GM12878 (cell line): ENCODE measurements at regions not wholly inside any gene's neighbourhood (a gene's known extent, or its start where the extent isn't known, plus 50 kb on each side); places are given as distances from the start of the nearest gene placed in this dataset.

Experiments used
- ATAC-seq: fragments of 200-7000 bp; cut with Tn5 transposase; 3 replicates; pipeline ENCODE4 v1.9.1; 2020; ENCODE audit warnings: mild to moderate bottlenecking, moderate library complexity
- BruUV-seq: library from RNA; stranded (reverse); fragments of 400-500 nt; replicated peaks from 2 replicates; lab custom pipeline; 2021; lab: Mats Ljungman, UMichigan
- CTCF ChIA-PET: fragments of 300-600 bp; sonication (Branson Sonifier 250); formaldehyde crosslinking; extraction: SDS; loops from one replicate; lab custom pipeline; 2021; ENCODE audit warnings: inconsistent platforms; lab: Yijun Ruan, JAX
- POLR2A ChIA-PET: fragments of 350-600 bp; formaldehyde crosslinking; extraction: SDS; loops from one replicate; lab custom pipeline; 2021; ENCODE audit warnings: inconsistent platforms; lab: Charles Lee
- RAD21 ChIA-PET: fragments of 300-600 bp; sonication (Branson Sonifier 250); formaldehyde crosslinking; loops from one replicate; lab custom pipeline; 2023; ENCODE audit warnings: antibody characterized with exemption; ENCODE audit not compliant: unreplicated experiment; lab: Charles Lee
- SMC1A ChIA-PET: fragments of 300-600 bp; sonication (Branson Sonifier 250); formaldehyde crosslinking; loops from one replicate; lab custom pipeline; 2023; ENCODE audit not compliant: unreplicated experiment, uncharacterized antibody; lab: Charles Lee
- DNase-seq: peaks from one replicate; pipeline ENCODE4 v3.0.0-alpha.2; 2011; ENCODE audit warnings: low read depth, low spot score
- FAIRE-seq: peaks from 3 replicates; lab custom pipeline; 2011; peaks lifted over from hg19 to GRCh38; lab: Jason Lieb, UNC
- H2AFZ ChIP-seq: 2 replicates; pipeline ENCODE4 v1.6.0; 2011; ENCODE audit warnings: low read depth, low read length, control low read depth; ENCODE audit not compliant: control insufficient read depth
- H3K27ac ChIP-seq: 2 replicates; pipeline ENCODE4 v1.5.1; 2011; ENCODE audit warnings: control low read depth; ENCODE audit not compliant: control insufficient read depth, insufficient read depth
- H3K27me3 ChIP-seq, 2 experiments: replicated peaks in 1 of 2; 2 replicates each; pipeline versions ENCODE4 v1.6.0 to v1.6.1; 2011; ENCODE audit warnings: low read length in 1 of 2; ENCODE audit not compliant: control insufficient read depth in 2 of 2, insufficient read depth in 2 of 2
- H3K36me3 ChIP-seq, 2 experiments: 2 replicates each; pipeline ENCODE4 v1.5.1; 2011; ENCODE audit warnings: low read length in 1 of 2; ENCODE audit not compliant: control insufficient read depth in 2 of 2, insufficient read depth in 2 of 2
- H3K4me1 ChIP-seq: 2 replicates; pipeline ENCODE4 v1.6.1; 2011; ENCODE audit warnings: mild to moderate bottlenecking, low read length, moderate library complexity, mixed read lengths; ENCODE audit not compliant: control insufficient read depth, insufficient read depth
- H3K4me2 ChIP-seq: 2 replicates; pipeline ENCODE4 v1.6.0; 2011; ENCODE audit warnings: control low read depth; ENCODE audit not compliant: control insufficient read depth, insufficient read depth
- H3K4me3 ChIP-seq: fragments of 200-600 bp; sonication (generic); 2 replicates; pipeline ENCODE4 v1.5.1; 2016
- H3K79me2 ChIP-seq: 2 replicates; pipeline ENCODE4 v1.6.0; 2011; ENCODE audit warnings: low read length; ENCODE audit not compliant: control insufficient read depth, insufficient read depth
- H3K9ac ChIP-seq: 2 replicates; pipeline ENCODE4 v1.8.0; 2011; ENCODE audit warnings: low read length, control low read depth, mixed read lengths; ENCODE audit not compliant: control insufficient read depth, insufficient read depth
- H3K9me3 ChIP-seq: replicated peaks from 3 replicates; pipeline ENCODE4 v1.5.1; 2011; ENCODE audit warnings: mild to moderate bottlenecking, low read length; ENCODE audit not compliant: control insufficient read depth, insufficient read depth
- H4K20me1 ChIP-seq: 2 replicates; pipeline ENCODE4 v1.6.0; 2011; ENCODE audit not compliant: control insufficient read depth, insufficient read depth
- BHLHE40 ChIP-seq, 2 experiments: fragments of 450-650 bp in 1 of 2; IDR thresholded peaks; 2 replicates each; pipeline ENCODE4 v1.6.1; 2011 to 2017; ENCODE audit warnings: low read depth in 2 of 2, borderline replicate concordance in 1 of 2, improper control_type of control experiment in 1 of 2, low read length in 1 of 2, mild to moderate bottlenecking in 1 of 2
- ETV6 ChIP-seq, 2 experiments: fragments of 450-650 bp in 1 of 2; IDR thresholded peaks in 1 of 2; conservative IDR thresholded peaks in 1 of 2; 2 replicates each; pipeline ENCODE4 v1.6.1; 2014; ENCODE audit warnings: antibody characterized with exemption in 1 of 2, borderline replicate concordance in 1 of 2, low read depth in 1 of 2, mild to moderate bottlenecking in 1 of 2, moderate library complexity in 1 of 2
- GABPA ChIP-seq: IDR thresholded peaks from 2 replicates; pipeline ENCODE4 v1.6.1; 2014; ENCODE audit warnings: antibody characterized with exemption, low read depth, mild to moderate bottlenecking, inconsistent platforms
- KLF5 ChIP-seq: fragments of 450-650 bp; IDR thresholded peaks from 2 replicates; pipeline ENCODE4 v1.6.1; 2014; ENCODE audit warnings: mild to moderate bottlenecking; ENCODE audit not compliant: partially characterized antibody
- MAX ChIP-seq: IDR thresholded peaks from 2 replicates; pipeline ENCODE4 v1.6.1; 2012; ENCODE audit warnings: low read depth, low read length, improper control_type of control experiment
- NR2F1 ChIP-seq: fragments of 450-650 bp; conservative IDR thresholded peaks from 2 replicates; pipeline ENCODE4 v1.6.1; 2017; ENCODE audit warnings: mild to moderate bottlenecking
- SREBF1 ChIP-seq: IDR thresholded peaks from 2 replicates; pipeline ENCODE4 v1.6.1; 2012; ENCODE audit warnings: mild to moderate bottlenecking, low read length
- WRNIP1 ChIP-seq: IDR thresholded peaks from 2 replicates; pipeline ENCODE4 v1.6.1; 2011; ENCODE audit warnings: low read depth, low read length, improper control_type of control experiment, borderline replicate concordance
- ZNF384 ChIP-seq: IDR thresholded peaks from 2 replicates; pipeline ENCODE4 v1.6.1; 2012; ENCODE audit warnings: low read depth, mild to moderate bottlenecking, low read length, improper control_type of control experiment, borderline replicate concordance
- ZNF592 ChIP-seq: fragments of 450-650 bp; IDR thresholded peaks from 2 replicates; pipeline ENCODE4 v1.6.1; 2017; ENCODE audit warnings: mild to moderate bottlenecking, moderate library complexity
- WGBS: methylation state at CpG from one replicate; pipeline ENCODE4 v1.1.6; 2016; ENCODE audit warnings: low lambda C conversion rate; ENCODE audit not compliant: insufficient replicate concordance, insufficient coverage; ENCODE audit errors: missing lambda C conversion rate; 5-methylcytosine and 5-hydroxymethylcytosine counted together
- in situ Hi-C: fragments of 300-500 bp; cut with MboI; formaldehyde crosslinking; loops from 9 replicates; pipeline ENCODE4 v1.14.3; 2018; ENCODE audit warnings: mixed read lengths
- intact Hi-C: fragments of 100-400 bp; cut with micrococcal nuclease; formaldehyde crosslinking; loops from one replicate; pipeline ENCODE4 v1.14.2; 2022; ENCODE audit not compliant: unreplicated experiment
- TF ChIP-seq, protein P1 (sequence below): IDR thresholded peaks from 2 replicates; pipeline ENCODE4 v1.6.1; 2011; ENCODE audit warnings: low read depth, mild to moderate bottlenecking, low read length, moderate library complexity, borderline replicate concordance; ENCODE audit errors: extremely low read depth

- TF ChIP-seq ZNF592 = no peak
Measured at GRCh38 chr6:84973606-84974005, 209.2 kb upstream of the TBX18 start (continued).

DNA sequence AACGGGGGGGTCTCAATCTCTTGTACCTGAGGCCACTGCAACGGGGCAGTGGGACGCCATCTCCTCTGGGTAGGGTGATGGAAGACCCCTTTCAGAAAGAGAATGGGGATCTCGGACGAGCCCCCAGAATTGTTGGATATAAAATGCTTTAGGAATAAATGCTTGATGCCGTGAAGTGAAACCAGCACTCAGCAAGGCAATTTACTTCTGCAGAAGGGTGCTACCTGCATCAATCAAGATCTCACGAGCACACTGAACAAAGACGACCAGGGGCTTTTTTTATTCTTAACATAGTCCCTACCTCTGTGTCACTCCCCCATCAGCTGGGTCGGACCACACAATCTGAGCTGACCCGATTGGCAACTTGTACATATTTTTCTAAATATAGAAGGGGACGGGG, 203.6 kb upstream of the TBX18 start:
- Histone ChIP-seq H3K9ac (no peak overlapping the region), H3K4me1 (no peaks in the 10 kb centered on the region), H3K27ac (no peak overlapping the region), H3K27me3 (no peaks in the 10 kb centered on the region), H3K9me3 (no peaks in the 10 kb centered on the region), H3K36me3 (no peaks in the 10 kb centered on the region), H3K79me2 (no peaks in the 10 kb centered on the region), H3K4me2 (no peak overlapping the region), H2AFZ (no peak overlapping the region), H4K20me1 (no peaks in the 10 kb centered on the region), H3K4me3 (no peak overlapping the region)
- in situ Hi-C loops (no loop called here), intact Hi-C loops (loop anchor here (1.0 to 5.0 kb wide), 3 partner anchors 545 to 1086 kb away; no protein-coding TSS in a partner anchor)
- FAIRE-seq (no peak), ATAC-seq (no peak), DNase-seq (no peak)
- no TSS peak for BruUV-seq
- SMC1A ChIA-PET = interaction anchor here (0.5 to 2.2 kb wide), 2 partner anchors 101 to 542 kb away, joined by 3 to 10 read pairs; no protein-coding TSS in a partner anchor
- 39% methylated on average over 11 of the region's 11 CpGs for WGBS
- RAD21 ChIA-PET = interaction anchor here (1.1 to 1.3 kb wide), 3 partner anchors 540 to 546 kb away, joined by 3 to 6 read pairs (median 5); no protein-coding TSS in a partner anchor
- CTCF ChIA-PET = interaction anchor here (1.0 to 1.9 kb wide), 4 partner anchors 539 to 1353 kb away, joined by 5 to 13 read pairs (median 7); no protein-coding TSS in a partner anchor
- POLR2A ChIA-PET = no interaction called here
- TF ChIP-seq ETV6 (conservative IDR thresholded peaks at IDR 0.05 in 1 of 2, IDR thresholded peaks at IDR 0.05 in 1 of 2; ENCODE audit: borderline replicate concordance in 1 of 2, low read depth in 1 of 2) = no peak
- no peak for TF ChIP-seq SREBF1
- no peak for TF ChIP-seq BHLHE40 (IDR thresholded peaks at IDR 0.05; ENCODE audit: borderline replicate concordance in 1 of 2, low read depth in 2 of 2, low read length in 1 of 2)
- no peak for TF ChIP-seq WRNIP1
- no peak for TF ChIP-seq NR2F1
- TF ChIP-seq KLF5 = no peak
- TF ChIP-seq ZNF384 = no peak
- no peak for TF ChIP-seq ZNF592
- TF ChIP-seq, protein P1, sequence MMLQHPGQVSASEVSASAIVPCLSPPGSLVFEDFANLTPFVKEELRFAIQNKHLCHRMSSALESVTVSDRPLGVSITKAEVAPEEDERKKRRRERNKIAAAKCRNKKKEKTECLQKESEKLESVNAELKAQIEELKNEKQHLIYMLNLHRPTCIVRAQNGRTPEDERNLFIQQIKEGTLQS = no peak
- no peak for TF ChIP-seq GABPA
- no peak for TF ChIP-seq MAX
